PC-3 (cell line): ENCODE measurements at regions not wholly inside any gene's neighbourhood (a gene's known extent, or its start where the extent isn't known, plus 50 kb on each side); places are given as distances from the start of the nearest gene placed in this dataset.
A peak's percentile ranks its signal among the peaks of the same experiment; 100 is the strongest.

Experiments used
- ATAC-seq: fragments of 200-7000 bp; cut with Tn5 transposase; 2 replicates; pipeline ENCODE4 v1.9.1; 2020; ENCODE audit warnings: mild to moderate bottlenecking, moderate library complexity
- BruUV-seq: library from RNA; stranded (reverse); fragments of 400-500 nt; replicated peaks from 2 replicates; lab custom pipeline; 2021; lab: Mats Ljungman, UMichigan
- CTCF ChIA-PET: fragments of 300-600 bp; sonication (Branson Sonifier 250); formaldehyde crosslinking; loops from one replicate; lab custom pipeline; 2022; ENCODE audit warnings: antibody characterized with exemption; lab: Charles Lee
- POLR2A ChIA-PET: fragments of 300-600 bp; sonication (Branson Sonifier 250); formaldehyde crosslinking; loops from one replicate; lab custom pipeline; 2022; ENCODE audit warnings: antibody characterized with exemption; ENCODE audit not compliant: unreplicated experiment; lab: Charles Lee
- DNase-seq: peaks from one replicate; pipeline ENCODE4 v3.0.0-alpha.2; 2015
- H2AFZ ChIP-seq: fragments of 300-600 bp; sonication (generic); 2 replicates; pipeline ENCODE4 v1.6.0; 2016; ENCODE audit warnings: antibody characterized with exemption, low read length
- H3F3A ChIP-seq: fragments of 300-600 bp; sonication (generic); one replicate; pipeline ENCODE4 v1.6.0; 2017; ENCODE audit warnings: antibody characterized with exemption, low read length, control low read depth, mild to moderate bottlenecking; ENCODE audit not compliant: unreplicated experiment
- H3K27ac ChIP-seq: fragments of 300-600 bp; sonication (generic); 2 replicates; pipeline ENCODE4 v1.5.1; 2016; ENCODE audit warnings: mild to moderate bottlenecking, low read length
- H3K27me3 ChIP-seq: fragments of 300-600 bp; sonication (generic); 2 replicates; pipeline ENCODE4 v1.6.1; 2016; ENCODE audit warnings: low read length, mixed read lengths
- H3K36me3 ChIP-seq: fragments of 300-600 bp; sonication (generic); 2 replicates; pipeline ENCODE4 v1.6.1; 2016; ENCODE audit warnings: low read depth, mixed run types, low read length, mixed read lengths
- H3K4me1 ChIP-seq: fragments of 300-600 bp; sonication (generic); 2 replicates; pipeline ENCODE4 v1.5.1; 2016; ENCODE audit warnings: low read length; ENCODE audit not compliant: insufficient read depth
- H3K4me2 ChIP-seq: fragments of 300-600 bp; sonication (generic); 2 replicates; pipeline ENCODE4 v1.6.0; 2016; ENCODE audit warnings: low read length
- H3K4me3 ChIP-seq: fragments of 300-600 bp; sonication (generic); 2 replicates; pipeline ENCODE4 v1.5.1; 2016; ENCODE audit warnings: mild to moderate bottlenecking, low read length, mixed read lengths
- H3K79me2 ChIP-seq: fragments of 300-600 bp; sonication (generic); 2 replicates; pipeline ENCODE4 v1.6.1; 2017; ENCODE audit warnings: low read length, mixed read lengths
- H3K9ac ChIP-seq: fragments of 300-600 bp; sonication (generic); 2 replicates; pipeline ENCODE4 v1.6.0; 2016; ENCODE audit warnings: mild to moderate bottlenecking, low read length
- H3K9me2 ChIP-seq: fragments of 300-600 bp; sonication (generic); replicated peaks from 2 replicates; pipeline ENCODE4 v1.6.1; 2016; ENCODE audit warnings: mixed run types, low read length, mixed read lengths
- H3K9me3 ChIP-seq: fragments of 300-600 bp; sonication (generic); 2 replicates; pipeline ENCODE4 v1.6.1; 2016; ENCODE audit warnings: low read length, mixed read lengths
- H4K20me1 ChIP-seq: fragments of 300-600 bp; sonication (generic); 2 replicates; pipeline ENCODE4 v1.6.1; 2016; ENCODE audit warnings: low read length, mixed read lengths
- CTCF ChIP-seq: fragments of 300-600 bp; sonication (generic); conservative IDR thresholded peaks from 2 replicates; pipeline ENCODE4 v1.5.1; 2017; ENCODE audit warnings: antibody characterized with exemption, low read depth, mild to moderate bottlenecking, low read length
- EZH2 ChIP-seq: fragments of 300-600 bp; sonication (generic); IDR thresholded peaks from one replicate; pipeline ENCODE4 v1.6.1; 2017; ENCODE audit warnings: antibody characterized with exemption, mild to moderate bottlenecking, low read length; ENCODE audit not compliant: unreplicated experiment
- EZH2phosphoT487 ChIP-seq: fragments of 300-600 bp; sonication (generic); IDR thresholded peaks from 2 replicates; pipeline ENCODE4 v1.6.1; 2018; ENCODE audit warnings: mild to moderate bottlenecking, antibody characterized with exemption, low read length, borderline replicate concordance
- intact Hi-C: fragments of 100-400 bp; cut with micrococcal nuclease; formaldehyde crosslinking; loops from 2 replicates; pipeline ENCODE4 v1.9.0; 2023

- Histone ChIP-seq H3K9ac (peak overlapping the region; percentile 62), H3F3A (no peaks in the 10 kb centered on the region), H3K4me1 (peaks cover 57% of the 10 kb centered on the region), H3K79me2 (no peaks in the 10 kb centered on the region; the same call in 1 of the 2 replicates), H3K4me3 (peak overlapping the region; percentile 67), H3K9me2 (no peaks in the 10 kb centered on the region), H2AFZ (peak overlapping the region; percentile 69), H3K9me3 (no peaks in the 10 kb centered on the region), H3K27me3 (no peaks in the 10 kb centered on the region), H4K20me1 (no peaks in the 10 kb centered on the region), H3K4me2 (peak overlapping the region; percentile 91), H3K27ac (peak overlapping the region; percentile 38), H3K36me3 (no peaks in the 10 kb centered on the region)
- no peak for TF ChIP-seq CTCF
- TF ChIP-seq EZH2: no peak
- no peak for TF ChIP-seq EZH2phosphoT487
- ChIA-PET CTCF (no interaction called here), POLR2A (no interaction called here)
- DNase-seq (peak; percentile 49), ATAC-seq (peak; percentile 44)
- intact Hi-C loops: loop anchor here (5.0 to 10.0 kb wide), 4 partner anchors 65 to 440 kb away; no protein-coding TSS in a partner anchor
- TSS peak; percentile 16 for BruUV-seq
Observed at GRCh38 chrX:40172401-40173142, 74.8 kb upstream of the BCOR start.

- no peaks in the 10 kb centered on the region for H4K20me1 ChIP-seq
- no peaks in the 10 kb centered on the region for H3K9me3 ChIP-seq
- POLR2A ChIA-PET: no interaction called here
- ATAC-seq (peak; percentile 11), DNase-seq (peak; percentile 36)
- peak overlapping the region; percentile 38 for H3K27ac ChIP-seq
- H3K9ac ChIP-seq: peak overlapping the region; percentile 62
- CTCF ChIA-PET: interaction anchor here (0.5 kb wide), 1 partner anchor 95 kb away, joined by 5 read pairs; no protein-coding TSS in a partner anchor
- H3K36me3 ChIP-seq: no peaks in the 10 kb centered on the region
- H3F3A ChIP-seq: no peaks in the 10 kb centered on the region
- H3K27me3 ChIP-seq: no peaks in the 10 kb centered on the region
- intact Hi-C loops: loop anchor here (5.0 to 10.0 kb wide), 4 partner anchors 64 to 439 kb away; no protein-coding TSS in a partner anchor
- peak overlapping the region; percentile 67 for H3K4me3 ChIP-seq
- no peaks in the 10 kb centered on the region for H3K9me2 ChIP-seq
- TF ChIP-seq EZH2phosphoT487: no peak
- no peak for TF ChIP-seq EZH2
- TF ChIP-seq CTCF: no peak
- H3K79me2 ChIP-seq: no peaks in the 10 kb centered on the region; the same call in 1 of the 2 replicates
- H2AFZ ChIP-seq: peak overlapping the region; percentile 69
- H3K4me2 ChIP-seq: peak overlapping the region; percentile 91
- peaks cover 52% of the 10 kb centered on the region for H3K4me1 ChIP-seq
- BruUV-seq: no TSS peak
Observed at GRCh38 chrX:40171513-40172400, 74.0 kb upstream of the BCOR start.
